GM18873 (cell line): ENCODE measurements at regions not wholly inside any gene's neighbourhood (a gene's known extent, or its start where the extent isn't known, plus 50 kb on each side); places are given as distances from the start of the nearest gene placed in this dataset.
"Not testable (repeated sequence)": the region's sequence is repeated elsewhere in the genome, so short reads cannot be mapped to it uniquely, and the experiment has no call there.

Experiments used
- ATAC-seq: cut with Tn5 transposase; IDR thresholded peaks from one replicate; pipeline ENCODE4 v1.9.1; 2021; ENCODE audit warnings: mild to moderate bottlenecking, moderate library complexity, moderate number of reproducible peaks; ENCODE audit not compliant: unreplicated experiment, low FRiP score

DNA sequence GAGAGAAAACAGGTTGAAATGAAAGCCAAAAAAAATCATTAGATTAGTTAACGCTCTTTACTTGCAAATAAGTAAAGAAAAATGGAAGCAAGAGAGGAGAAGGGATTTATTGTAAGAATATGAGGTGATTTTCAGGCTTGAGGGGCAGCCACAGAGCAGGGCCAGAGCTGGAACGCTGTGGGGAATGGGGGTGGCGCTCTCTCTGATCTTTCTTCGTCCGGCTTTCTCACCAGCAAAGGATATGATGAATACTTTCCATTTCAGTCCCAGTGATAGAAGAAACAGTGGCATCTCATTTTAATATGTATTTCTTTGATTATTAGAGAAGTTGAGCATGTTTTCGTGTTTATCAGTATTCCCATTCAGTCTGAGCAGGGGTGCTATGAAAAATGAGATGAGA lies 112.2 kb downstream of the SKIDA1 start:
- ATAC-seq: no peak

- ATAC-seq: no peak
Measured at GRCh38 chr10:21406595-21407193, 118.8 kb downstream of the SKIDA1 start.

GRCh38 chr10:21405981-21406380 lies 119.5 kb downstream of the SKIDA1 start:
- ATAC-seq: no peak

GRCh38 chr10:21403256-21404015 lies 122.0 kb downstream of the SKIDA1 start:
- no peak for ATAC-seq

- ATAC-seq: no peak
Measured at GRCh38 chr10:21402606-21403083, 122.8 kb downstream of the SKIDA1 start.

DNA sequence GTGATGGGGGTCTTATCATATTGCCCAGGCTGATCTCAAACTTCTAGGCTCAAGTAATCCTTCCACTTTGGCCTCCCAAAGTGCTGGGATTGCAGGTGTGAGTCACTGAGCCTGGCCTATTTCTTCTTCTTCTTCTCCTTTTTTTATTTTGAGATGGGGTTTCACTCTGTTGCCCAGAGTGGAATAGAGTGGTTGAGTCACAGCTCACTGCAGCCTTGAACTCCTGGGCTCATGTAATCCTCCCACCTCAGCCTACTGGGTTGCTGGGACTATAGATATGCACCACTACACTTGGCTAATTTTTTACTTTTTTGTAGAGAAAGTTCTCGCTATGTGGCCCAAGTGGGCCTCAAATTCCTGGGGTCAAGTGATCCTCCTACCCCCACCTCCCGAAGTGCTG lies 124.3 kb downstream of the SKIDA1 start:
- no peak for ATAC-seq

- ATAC-seq: no peak
Measured at GRCh38 chr10:21399392-21400035, 126.0 kb downstream of the SKIDA1 start.

DNA sequence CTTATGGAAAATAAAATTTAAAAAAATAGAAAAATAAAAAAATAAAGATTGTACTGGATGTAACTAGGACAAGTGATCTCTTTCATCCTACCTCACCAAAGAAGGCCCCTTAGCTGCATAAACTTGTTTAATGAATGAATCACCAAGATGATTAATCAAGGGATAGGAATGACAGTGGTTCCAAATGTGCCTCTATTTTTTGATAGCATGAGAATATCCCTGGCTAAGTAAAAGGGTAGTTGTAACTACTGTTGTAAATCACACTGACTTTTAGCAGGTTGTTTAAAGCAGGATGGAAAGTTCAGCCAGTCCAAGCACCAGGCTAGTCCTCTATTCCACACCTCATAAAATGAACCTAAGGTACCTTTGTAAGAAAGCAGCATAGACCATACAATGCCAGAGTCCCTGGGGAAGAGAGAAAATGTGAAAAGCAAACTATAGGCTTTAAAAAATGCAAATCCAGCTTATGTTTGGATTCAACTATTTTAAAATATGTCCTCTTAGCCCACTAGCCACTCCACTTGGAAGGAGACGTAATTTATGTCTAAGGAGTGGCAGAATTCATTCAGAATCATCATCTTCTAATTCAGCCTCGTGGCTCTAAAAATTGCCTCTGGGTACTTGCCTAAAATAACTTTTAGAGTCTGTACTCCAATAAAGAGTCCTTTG lies 126.8 kb downstream of the SKIDA1 start:
- no peak for ATAC-seq

DNA sequence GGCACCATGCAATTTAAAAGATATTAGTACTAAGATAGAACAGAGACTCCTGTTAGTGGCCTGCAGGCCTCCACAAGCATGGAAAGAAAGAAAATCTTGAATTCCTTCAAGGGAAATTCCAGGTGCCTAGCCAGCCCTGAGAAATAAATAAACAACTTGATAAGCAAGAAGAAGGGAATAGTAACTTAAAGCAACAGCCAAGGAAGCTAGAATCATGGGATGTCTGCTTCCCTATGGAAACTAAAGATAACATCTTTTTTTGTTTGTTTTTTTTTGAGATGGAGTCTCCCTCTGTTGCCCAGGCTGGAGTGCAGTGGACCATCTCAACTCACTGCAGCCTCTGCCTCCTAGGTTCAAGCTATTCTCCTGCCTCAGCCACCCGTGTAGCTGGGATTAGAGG lies 128.6 kb downstream of the SKIDA1 start:
- no peak for ATAC-seq

GRCh38 chr10:21393931-21394330 lies 131.6 kb downstream of the SKIDA1 start:
- ATAC-seq: no peak

DNA sequence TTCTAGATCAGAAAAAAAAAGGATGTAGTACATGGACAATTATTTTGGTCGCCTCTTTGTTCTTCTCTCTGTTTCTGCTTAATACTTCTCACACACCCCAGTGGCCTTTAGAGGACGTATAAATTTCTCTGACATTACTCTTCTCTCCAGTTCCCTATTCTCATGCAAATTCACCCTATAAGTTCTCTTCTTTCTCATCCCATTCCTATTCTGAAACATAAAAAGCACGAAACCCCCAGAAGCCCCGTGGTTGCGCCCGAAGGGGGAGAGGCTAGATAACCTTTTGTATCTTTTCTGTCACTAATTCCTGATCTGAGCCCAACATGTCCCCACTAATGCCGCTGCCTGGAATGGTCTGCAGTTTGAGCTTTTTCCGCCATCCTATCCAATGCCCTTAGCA lies 136.9 kb downstream of the SKIDA1 start:
- no peak for ATAC-seq

DNA sequence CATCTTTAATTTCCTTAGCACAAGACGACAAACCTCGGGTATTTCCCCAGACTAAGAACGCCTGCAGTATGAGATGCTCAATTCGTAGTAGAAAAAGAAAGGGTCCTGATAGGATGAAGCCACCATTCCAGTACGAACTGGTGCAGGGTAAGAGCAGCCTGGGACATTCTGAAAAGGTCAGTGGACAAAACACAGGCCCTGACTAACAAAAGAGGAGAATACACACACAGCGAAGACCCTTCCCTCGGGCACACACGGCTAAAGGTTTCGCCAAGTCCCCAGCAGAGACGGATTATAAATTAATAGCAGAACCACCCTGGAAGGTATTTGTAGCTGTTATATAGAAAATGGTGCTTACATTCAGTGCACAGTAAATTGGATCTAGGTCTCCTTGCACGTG lies 137.6 kb downstream of the SKIDA1 start:
- no peak for ATAC-seq

DNA sequence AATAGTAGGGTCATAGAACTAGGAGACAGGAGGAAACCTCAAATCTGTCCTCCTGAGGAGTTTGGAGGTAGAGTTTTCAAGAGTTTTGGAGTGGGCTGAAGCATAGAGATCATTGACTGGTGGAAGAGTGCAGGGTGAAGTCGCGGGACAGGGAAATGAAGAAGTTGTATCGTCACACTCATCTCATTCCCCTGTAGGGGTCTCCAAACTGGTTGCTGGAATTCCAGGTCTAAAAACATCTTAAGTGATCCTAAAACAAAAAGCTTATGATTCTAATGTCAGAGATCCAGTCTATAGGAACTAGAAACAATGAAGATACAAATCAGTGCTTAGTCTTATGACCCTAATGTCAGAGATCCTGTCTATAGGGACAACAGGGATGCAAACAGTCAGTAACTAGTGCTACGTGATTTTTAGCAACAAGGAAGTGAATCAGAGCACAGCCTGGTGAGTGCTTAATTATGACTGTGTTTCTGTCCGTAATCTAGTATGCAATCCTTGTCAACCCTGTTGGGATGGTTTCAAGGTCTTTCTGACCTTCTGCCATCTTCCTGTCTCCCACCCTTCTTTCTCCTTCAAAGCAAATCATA lies 139.4 kb downstream of the SKIDA1 start:
- no peak for ATAC-seq

DNA sequence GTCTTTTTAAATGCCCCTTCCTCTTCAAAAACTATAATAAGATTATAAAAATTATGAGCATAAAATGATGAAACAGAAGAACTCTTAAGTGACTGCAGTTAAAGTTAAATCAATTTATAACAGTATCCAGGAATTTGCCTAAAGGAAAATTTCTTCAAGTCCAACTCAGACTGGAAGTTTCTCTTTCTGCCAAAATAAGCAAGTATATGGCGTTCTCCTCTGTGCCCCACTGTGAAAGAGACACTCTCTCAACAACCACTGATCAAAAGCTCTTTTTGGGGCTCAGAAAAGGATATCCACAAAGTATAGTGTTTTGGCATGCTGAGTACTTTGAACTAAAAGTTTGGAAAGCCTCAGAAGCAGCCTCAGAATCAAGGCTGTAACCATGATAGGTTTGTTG lies 139.9 kb downstream of the SKIDA1 start:
- ATAC-seq: no peak

GRCh38 chr10:21379143-21379542 lies 146.3 kb downstream of the SKIDA1 start:
- ATAC-seq: no peak

- ATAC-seq: not testable (repeated sequence)
Measured at GRCh38 chr10:21375274-21375673, 150.2 kb downstream of the SKIDA1 start.

GRCh38 chr10:21373881-21374280 lies 151.6 kb downstream of the SKIDA1 start:
- not testable (repeated sequence) for ATAC-seq

DNA sequence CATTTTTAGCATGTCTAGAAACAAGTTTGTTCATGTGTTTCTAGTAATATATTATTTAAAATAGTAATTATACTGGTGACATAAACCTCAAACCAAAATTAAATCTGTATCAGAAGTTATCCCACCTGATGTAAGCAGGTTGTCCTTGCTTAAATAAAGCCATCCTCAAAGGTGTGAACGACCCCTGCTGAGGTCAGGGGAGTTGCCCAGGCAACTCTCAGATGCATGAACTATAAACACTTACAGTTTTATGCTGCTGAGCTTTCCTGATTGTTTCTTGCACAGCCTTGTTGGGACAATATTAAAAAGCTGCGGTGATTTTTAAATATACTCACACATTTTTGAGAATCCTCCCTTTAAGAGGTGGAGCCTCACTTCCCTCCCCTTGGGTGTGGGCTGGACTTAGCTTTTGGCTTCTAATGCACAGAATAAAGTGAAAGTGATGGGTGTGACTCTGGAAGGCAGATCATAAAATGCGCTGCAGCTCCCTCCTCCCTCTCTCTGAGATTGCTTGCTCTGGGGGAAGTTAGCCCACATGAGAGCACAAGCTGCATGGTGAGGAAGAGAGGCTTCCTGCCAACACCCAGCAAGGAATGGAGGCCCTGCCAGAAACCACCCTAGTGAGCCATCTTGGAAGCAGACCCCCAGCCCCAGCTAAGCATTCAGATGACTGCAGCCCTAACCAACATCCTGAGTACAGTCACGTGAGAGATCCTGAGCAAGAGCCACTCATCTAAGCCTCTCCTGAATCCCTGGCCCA lies 152.7 kb downstream of the SKIDA1 start:
- ATAC-seq: no peak

DNA sequence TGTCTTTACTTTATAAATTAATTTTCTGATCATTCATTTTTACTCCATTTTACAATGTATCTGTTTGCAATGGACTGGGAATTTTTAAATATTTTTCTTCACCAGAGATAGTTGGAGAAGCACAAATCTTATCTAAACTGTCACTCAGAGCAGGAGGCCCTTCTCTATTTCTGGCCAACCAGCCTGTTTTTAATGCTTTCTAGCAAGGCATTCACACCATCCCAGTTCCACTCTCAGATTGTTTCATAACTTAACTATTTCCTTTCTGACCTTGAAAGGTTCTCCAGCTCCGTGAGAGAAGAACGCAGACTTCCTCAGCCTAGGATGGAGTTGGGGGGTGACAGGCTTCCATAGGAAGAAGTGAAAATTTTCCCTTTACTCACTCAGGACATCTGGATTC lies 155.8 kb downstream of the SKIDA1 start:
- no peak for ATAC-seq
